ACC112 (cell line): ENCODE measurements at regions not wholly inside any gene's neighbourhood (a gene's known extent, or its start where the extent isn't known, plus 50 kb on each side); places are given as distances from the start of the nearest gene placed in this dataset.

Experiments
- H2AFZ ChIP-seq: fragments of 200-600 bp; sonication (generic); one replicate; pipeline ENCODE4 v1.6.0; 2017; ENCODE audit warnings: antibody characterized with exemption, low read length; ENCODE audit not compliant: unreplicated experiment
- H3K27ac ChIP-seq: fragments of 200-600 bp; sonication (generic); 2 replicates; pipeline ENCODE4 v1.5.1; 2014; ENCODE audit warnings: low read depth, mild to moderate bottlenecking, antibody characterized with exemption, low read length, moderate library complexity
- H3K27me3 ChIP-seq: fragments of 200-600 bp; sonication (generic); 2 replicates; pipeline ENCODE4 v1.6.1; 2014; ENCODE audit warnings: mild to moderate bottlenecking, antibody characterized with exemption, low read length, moderate library complexity, mixed read lengths; ENCODE audit not compliant: insufficient read depth
- H3K36me3 ChIP-seq: fragments of 200-600 bp; sonication (generic); 2 replicates; pipeline ENCODE4 v1.6.1; 2016; ENCODE audit warnings: mild to moderate bottlenecking, antibody characterized with exemption, low read length, moderate library complexity, mixed read lengths; ENCODE audit not compliant: insufficient read depth
- H3K4me1 ChIP-seq: fragments of 200-600 bp; sonication (generic); one replicate; pipeline ENCODE4 v1.6.1; 2016; ENCODE audit warnings: low read length, mixed read lengths; ENCODE audit not compliant: insufficient read depth, unreplicated experiment, control insufficient read depth
- H3K4me3 ChIP-seq: fragments of 200-600 bp; sonication (generic); 2 replicates; pipeline ENCODE4 v1.5.1; 2014; ENCODE audit warnings: mild to moderate bottlenecking, low read depth, low read length
- H3K79me2 ChIP-seq: fragments of 200-600 bp; sonication (generic); one replicate; pipeline ENCODE4 v1.6.0; 2016; ENCODE audit warnings: low read length; ENCODE audit not compliant: control insufficient read depth, unreplicated experiment, insufficient read depth

- H3K36me3 ChIP-seq = no peaks in the 10 kb centered on the region
- peaks cover 45% of the 10 kb centered on the region for H3K4me1 ChIP-seq
- no peaks in the 10 kb centered on the region for H3K27me3 ChIP-seq
- H3K27ac ChIP-seq = peak overlapping the region; percentile 92
- H3K79me2 ChIP-seq = no peaks in the 10 kb centered on the region
- H3K4me3 ChIP-seq = no peak overlapping the region
- no peak overlapping the region for H2AFZ ChIP-seq
Measured at GRCh38 chr1:14516974-14517840, 81.3 kb upstream of the KAZN start.

GRCh38 chr1:14517841-14518180, 80.7 kb upstream of the KAZN start:
- H3K27ac ChIP-seq = peak overlapping the region; percentile 92

GRCh38 chr1:14519976-14520375, 78.5 kb upstream of the KAZN start:
- Histone ChIP-seq H2AFZ (no peak overlapping the region), H3K36me3 (no peaks in the 10 kb centered on the region), H3K4me3 (no peak overlapping the region), H3K27ac (peak overlapping the region; percentile 97; the same call in 1 of the 2 replicates), H3K79me2 (no peaks in the 10 kb centered on the region), H3K4me1 (peaks cover 58% of the 10 kb centered on the region), H3K27me3 (no peaks in the 10 kb centered on the region)

More at GRCh38 chr1:14517841-14518180, 80.7 kb upstream of the KAZN start:
- Histone ChIP-seq H3K27me3 (no peaks in the 10 kb centered on the region), H2AFZ (no peak overlapping the region), H3K79me2 (no peaks in the 10 kb centered on the region), H3K36me3 (no peaks in the 10 kb centered on the region), H3K4me3 (no peak overlapping the region), H3K4me1 (peaks cover 51% of the 10 kb centered on the region)

- Histone ChIP-seq H3K79me2 (no peaks in the 10 kb centered on the region), H3K27me3 (no peaks in the 10 kb centered on the region), H3K4me3 (no peak overlapping the region), H2AFZ (no peak overlapping the region), H3K36me3 (no peaks in the 10 kb centered on the region), H3K27ac (peak overlapping the region; percentile 97), H3K4me1 (peaks cover 58% of the 10 kb centered on the region)
Measured at GRCh38 chr1:14520514-14521163, 77.8 kb upstream of the KAZN start.

GRCh38 chr1:14521622-14522021, 76.9 kb upstream of the KAZN start:
- Histone ChIP-seq H3K4me1 (peaks cover 56% of the 10 kb centered on the region), H3K4me3 (peak overlapping the region; percentile 11; the same call in 1 of the 2 replicates), H3K79me2 (no peaks in the 10 kb centered on the region), H2AFZ (peak overlapping the region; percentile 64), H3K36me3 (no peaks in the 10 kb centered on the region), H3K27me3 (no peaks in the 10 kb centered on the region), H3K27ac (peak overlapping the region; percentile 97)

- Histone ChIP-seq H3K4me1 (peaks cover 50% of the 10 kb centered on the region), H3K79me2 (no peaks in the 10 kb centered on the region), H2AFZ (peak overlapping the region; percentile 64), H3K27ac (peak overlapping the region; percentile 97), H3K36me3 (no peaks in the 10 kb centered on the region), H3K4me3 (peak overlapping the region; percentile 3; the same call in 1 of the 2 replicates), H3K27me3 (no peaks in the 10 kb centered on the region)
Measured at GRCh38 chr1:14522077-14522925, 76.2 kb upstream of the KAZN start.

- H3K79me2 ChIP-seq = no peaks in the 10 kb centered on the region
- H2AFZ ChIP-seq = peak overlapping the region; percentile 45
- H3K36me3 ChIP-seq = no peaks in the 10 kb centered on the region
- H3K4me3 ChIP-seq = 0 out of 2 replicates have a peak overlapping the region, but pooled peaks have one; percentile 3
- peaks cover 46% of the 10 kb centered on the region for H3K4me1 ChIP-seq
- H3K27me3 ChIP-seq = no peaks in the 10 kb centered on the region
- peak overlapping the region; percentile 97 for H3K27ac ChIP-seq
Measured at GRCh38 chr1:14522926-14523241, 75.6 kb upstream of the KAZN start.

- H3K27ac ChIP-seq = no peak overlapping the region
- no peaks in the 10 kb centered on the region for H3K27me3 ChIP-seq
- H3K36me3 ChIP-seq = no peaks in the 10 kb centered on the region
- no peak overlapping the region for H3K4me3 ChIP-seq
- no peak overlapping the region for H2AFZ ChIP-seq
- no peaks in the 10 kb centered on the region for H3K79me2 ChIP-seq
- H3K4me1 ChIP-seq = peaks cover 34% of the 10 kb centered on the region
Measured at GRCh38 chr1:14524826-14525636, 73.5 kb upstream of the KAZN start.

GRCh38 chr1:14529475-14529874, 69.0 kb upstream of the KAZN start:
- Histone ChIP-seq H3K27me3 (no peaks in the 10 kb centered on the region), H3K27ac (no peak overlapping the region), H3K36me3 (no peaks in the 10 kb centered on the region), H3K4me3 (no peak overlapping the region), H2AFZ (no peak overlapping the region), H3K79me2 (no peaks in the 10 kb centered on the region), H3K4me1 (no peaks in the 10 kb centered on the region)

GRCh38 chr1:14531519-14531918, 67.0 kb upstream of the KAZN start:
- no peak overlapping the region for H3K27ac ChIP-seq
- H3K27me3 ChIP-seq = no peaks in the 10 kb centered on the region
- no peaks in the 10 kb centered on the region for H3K36me3 ChIP-seq
- no peak overlapping the region for H2AFZ ChIP-seq
- no peak overlapping the region for H3K4me3 ChIP-seq
- no peaks in the 10 kb centered on the region for H3K4me1 ChIP-seq
- H3K79me2 ChIP-seq = no peaks in the 10 kb centered on the region
